Uterus (tissue), 3 donors: ENCODE measurements at regions not wholly inside any gene's neighbourhood (a gene's known extent, or its start where the extent isn't known, plus 50 kb on each side); places are given as distances from the start of the nearest gene placed in this dataset.

ENCODE experiments used
- DNase-seq, 2 donors: peaks; one replicate each; pipeline ENCODE4 v3.0.0-alpha.2; 2019 to 2020
- H3K27ac ChIP-seq, 2 donors: fragments of 200-600 bp; sonication (generic); 1 replicate in 1 of 2; 2 replicates in 1 of 2; pipeline ENCODE4 v1.5.1; 2016 to 2018
- H3K27me3 ChIP-seq, 2 donors: fragments of 200-600 bp; sonication (generic); one replicate each; pipeline ENCODE4 v1.5.1; 2018 to 2019; ENCODE audit warnings: control low read depth in 1 of 2
- H3K36me3 ChIP-seq, 2 donors: fragments of 200-600 bp; sonication (generic); one replicate each; pipeline ENCODE4 v1.5.1; 2019; ENCODE audit warnings: control low read depth in 1 of 2
- H3K4me1 ChIP-seq, 2 donors: fragments of 200-600 bp; sonication (generic); one replicate each; pipeline ENCODE4 v1.5.1; 2018 to 2019; ENCODE audit warnings: control low read depth in 1 of 2
- H3K4me3 ChIP-seq, 2 donors: fragments of 200-600 bp; sonication (generic); 1 replicate in 1 of 2; 2 replicates in 1 of 2; pipeline ENCODE4 v1.5.1; 2018 to 2019; ENCODE audit warnings: mild to moderate bottlenecking in 1 of 2
- H3K9me3 ChIP-seq, 2 donors: fragments of 200-600 bp; sonication (generic); one replicate each; pipeline ENCODE4 v1.5.1; 2019; ENCODE audit warnings: control low read depth in 1 of 2
- POLR2A ChIP-seq, 2 donors: fragments of 450-650 bp; IDR thresholded peaks; one replicate each; pipeline ENCODE4 v1.6.1; 2016; ENCODE audit warnings: antibody characterized with exemption in 2 of 2, mild to moderate bottlenecking in 1 of 2, moderate library complexity in 1 of 2
- intact Hi-C: fragments of 100-400 bp; cut with DNase I; formaldehyde crosslinking; loops from one replicate; pipeline ENCODE4 v1.15.1; 2023; ENCODE audit warnings: low total_unique reads
- TF ChIP-seq, protein P1 (sequence below), 4 experiments: fragments of 200-600 bp in 2 of 4; fragments of 450-650 bp in 2 of 4; sonication (generic) in 2 of 4; IDR thresholded peaks; one replicate each; pipeline ENCODE4 v1.5.1; 2016 to 2019; ENCODE audit warnings: antibody characterized with exemption in 4 of 4, mild to moderate bottlenecking in 2 of 4, moderate library complexity in 1 of 4
- donor health status: DM: yes; HTN: yes; CAD: no.

GRCh38 chr19:30999726-31000125 lies 349.5 kb downstream of the TSHZ3 start:
- Histone ChIP-seq H3K27ac (no peak overlapping the region), H3K27me3 (no peaks in the 10 kb centered on the region), H3K9me3 (no peaks in the 10 kb centered on the region), H3K4me1 (no peaks in the 10 kb centered on the region), H3K4me3 (no peak overlapping the region), H3K36me3 (no peaks in the 10 kb centered on the region)
- TF ChIP-seq, protein P1, sequence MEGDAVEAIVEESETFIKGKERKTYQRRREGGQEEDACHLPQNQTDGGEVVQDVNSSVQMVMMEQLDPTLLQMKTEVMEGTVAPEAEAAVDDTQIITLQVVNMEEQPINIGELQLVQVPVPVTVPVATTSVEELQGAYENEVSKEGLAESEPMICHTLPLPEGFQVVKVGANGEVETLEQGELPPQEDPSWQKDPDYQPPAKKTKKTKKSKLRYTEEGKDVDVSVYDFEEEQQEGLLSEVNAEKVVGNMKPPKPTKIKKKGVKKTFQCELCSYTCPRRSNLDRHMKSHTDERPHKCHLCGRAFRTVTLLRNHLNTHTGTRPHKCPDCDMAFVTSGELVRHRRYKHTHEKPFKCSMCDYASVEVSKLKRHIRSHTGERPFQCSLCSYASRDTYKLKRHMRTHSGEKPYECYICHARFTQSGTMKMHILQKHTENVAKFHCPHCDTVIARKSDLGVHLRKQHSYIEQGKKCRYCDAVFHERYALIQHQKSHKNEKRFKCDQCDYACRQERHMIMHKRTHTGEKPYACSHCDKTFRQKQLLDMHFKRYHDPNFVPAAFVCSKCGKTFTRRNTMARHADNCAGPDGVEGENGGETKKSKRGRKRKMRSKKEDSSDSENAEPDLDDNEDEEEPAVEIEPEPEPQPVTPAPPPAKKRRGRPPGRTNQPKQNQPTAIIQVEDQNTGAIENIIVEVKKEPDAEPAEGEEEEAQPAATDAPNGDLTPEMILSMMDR (IDR thresholded peaks at IDR 0.05): no peak
- no peak for TF ChIP-seq POLR2A (IDR thresholded peaks at IDR 0.05)
- no peak for DNase-seq
- intact Hi-C loops: no loop called here

- no peaks in the 10 kb centered on the region for H3K36me3 ChIP-seq
- no peaks in the 10 kb centered on the region for H3K9me3 ChIP-seq
- H3K4me3 ChIP-seq: no peak overlapping the region
- H3K4me1 ChIP-seq: no peaks in the 10 kb centered on the region
- H3K27me3 ChIP-seq: no peaks in the 10 kb centered on the region
- intact Hi-C loops: no loop called here
- DNase-seq: no peak
- no peak for TF ChIP-seq POLR2A (IDR thresholded peaks at IDR 0.05)
- TF ChIP-seq, protein P1 (IDR thresholded peaks at IDR 0.05): no peak
- no peak overlapping the region for H3K27ac ChIP-seq
These were observed 352.0 kb downstream of the TSHZ3 start for GRCh38 chr19:30997222-30997621.

GRCh38 chr19:30978639-30979038 lies 370.6 kb downstream of the TSHZ3 start:
- Histone ChIP-seq H3K27me3 (no peaks in the 10 kb centered on the region), H3K4me1 (no peaks in the 10 kb centered on the region), H3K9me3 (no peaks in the 10 kb centered on the region), H3K36me3 (no peaks in the 10 kb centered on the region), H3K4me3 (no peak overlapping the region), H3K27ac (no peak overlapping the region)
- DNase-seq: no peak
- TF ChIP-seq, protein P1 (IDR thresholded peaks at IDR 0.05): no peak
- TF ChIP-seq POLR2A (IDR thresholded peaks at IDR 0.05): no peak
- intact Hi-C loops: no loop called here

GRCh38 chr19:30969591-30969990 lies 379.6 kb downstream of the TSHZ3 start:
- TF ChIP-seq POLR2A (IDR thresholded peaks at IDR 0.05): no peak
- TF ChIP-seq, protein P1 (IDR thresholded peaks at IDR 0.05): no peak
- H3K4me1 ChIP-seq: no peaks in the 10 kb centered on the region
- no peak overlapping the region for H3K27ac ChIP-seq
- DNase-seq: no peak
- H3K4me3 ChIP-seq: no peak overlapping the region
- H3K36me3 ChIP-seq: no peaks in the 10 kb centered on the region
- intact Hi-C loops: no loop called here
- no peaks in the 10 kb centered on the region for H3K27me3 ChIP-seq
- no peaks in the 10 kb centered on the region for H3K9me3 ChIP-seq

- Histone ChIP-seq H3K9me3 (no peaks in the 10 kb centered on the region), H3K4me3 (no peak overlapping the region), H3K36me3 (no peaks in the 10 kb centered on the region), H3K4me1 (no peaks in the 10 kb centered on the region), H3K27me3 (no peaks in the 10 kb centered on the region), H3K27ac (no peak overlapping the region)
- TF ChIP-seq, protein P1 (IDR thresholded peaks at IDR 0.05): no peak
- no peak for TF ChIP-seq POLR2A (IDR thresholded peaks at IDR 0.05)
- DNase-seq: no peak
- intact Hi-C loops: no loop called here
These were observed 380.3 kb downstream of the TSHZ3 start for GRCh38 chr19:30968841-30969399.
